ENCODE measurements at regions not wholly inside any gene's neighbourhood (a gene's known extent, or its start where the extent isn't known, plus 50 kb on each side); places are given as distances from the start of the nearest gene placed in this dataset.
"Not testable (repeated sequence)": the region's sequence is repeated elsewhere in the genome, so short reads cannot be mapped to it uniquely, and the experiment has no call there.

DNA sequence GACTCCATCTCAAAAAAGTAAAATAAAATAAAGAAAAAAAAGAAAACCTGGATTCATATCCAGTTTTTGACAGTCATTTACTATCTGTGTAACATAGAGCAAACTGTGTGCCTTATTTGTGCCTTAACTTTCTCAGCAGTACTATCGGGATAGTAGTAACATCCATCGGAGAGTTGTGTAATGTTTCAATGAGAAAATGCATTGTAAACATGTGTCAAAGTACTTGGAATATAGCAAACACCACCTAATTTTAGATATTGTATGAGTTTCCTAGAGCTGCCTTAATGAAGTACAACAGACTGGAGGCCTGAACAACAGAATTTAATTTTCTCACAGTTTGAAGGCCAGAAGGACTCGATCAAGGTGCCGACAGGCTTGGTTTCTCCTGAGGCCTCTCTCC, 81.3 kb upstream of the CDC42EP3 start:
- H3K36me3 ChIP-seq = no peaks in the 10 kb centered on the region
- no peaks in the 10 kb centered on the region for H3K9me3 ChIP-seq
- no peak for DNase-seq
- intact Hi-C loops (cut with DNase I) = no loop called here
- H3K27ac ChIP-seq = no peak overlapping the region
- 92 to 94% (median 93%) methylated on average over 3 to 4 of the region's 4 CpGs for WGBS, 3 donors
- H3K4me1 ChIP-seq (ENCODE audit: insufficient read depth) = no peaks in the 10 kb centered on the region
- no peaks in the 10 kb centered on the region for H3K27me3 ChIP-seq
- TF ChIP-seq POLR2A (IDR thresholded peaks at IDR 0.05) = no peak
- TF ChIP-seq, protein P1, sequence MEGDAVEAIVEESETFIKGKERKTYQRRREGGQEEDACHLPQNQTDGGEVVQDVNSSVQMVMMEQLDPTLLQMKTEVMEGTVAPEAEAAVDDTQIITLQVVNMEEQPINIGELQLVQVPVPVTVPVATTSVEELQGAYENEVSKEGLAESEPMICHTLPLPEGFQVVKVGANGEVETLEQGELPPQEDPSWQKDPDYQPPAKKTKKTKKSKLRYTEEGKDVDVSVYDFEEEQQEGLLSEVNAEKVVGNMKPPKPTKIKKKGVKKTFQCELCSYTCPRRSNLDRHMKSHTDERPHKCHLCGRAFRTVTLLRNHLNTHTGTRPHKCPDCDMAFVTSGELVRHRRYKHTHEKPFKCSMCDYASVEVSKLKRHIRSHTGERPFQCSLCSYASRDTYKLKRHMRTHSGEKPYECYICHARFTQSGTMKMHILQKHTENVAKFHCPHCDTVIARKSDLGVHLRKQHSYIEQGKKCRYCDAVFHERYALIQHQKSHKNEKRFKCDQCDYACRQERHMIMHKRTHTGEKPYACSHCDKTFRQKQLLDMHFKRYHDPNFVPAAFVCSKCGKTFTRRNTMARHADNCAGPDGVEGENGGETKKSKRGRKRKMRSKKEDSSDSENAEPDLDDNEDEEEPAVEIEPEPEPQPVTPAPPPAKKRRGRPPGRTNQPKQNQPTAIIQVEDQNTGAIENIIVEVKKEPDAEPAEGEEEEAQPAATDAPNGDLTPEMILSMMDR (IDR thresholded peaks at IDR 0.05) = no peak
- TF ChIP-seq EP300 (IDR thresholded peaks at IDR 0.05) = no peak
- no peak overlapping the region for H3K4me3 ChIP-seq

DNA sequence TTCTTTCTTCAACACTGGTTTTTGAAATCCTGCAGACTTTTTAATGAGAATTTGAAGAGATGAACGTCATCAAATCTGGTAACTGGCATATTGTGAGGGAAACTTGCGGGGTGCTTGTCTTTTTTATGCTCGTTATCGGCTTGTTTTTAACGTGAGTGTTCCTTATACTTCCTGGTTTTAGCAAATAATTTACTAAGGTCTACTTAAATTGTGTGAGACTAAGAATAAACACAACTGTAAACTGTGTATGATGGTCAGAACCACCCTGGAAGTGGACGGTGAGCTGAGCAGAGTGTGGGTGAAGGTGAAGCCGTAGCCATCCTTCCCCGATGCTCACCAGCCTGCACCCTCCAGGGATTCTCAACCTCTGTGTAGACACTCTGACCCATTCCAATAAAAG, 82.3 kb upstream of the CDC42EP3 start:
- H3K4me3 ChIP-seq = no peak overlapping the region
- H3K27ac ChIP-seq = no peak overlapping the region
- H3K9me3 ChIP-seq = no peaks in the 10 kb centered on the region
- no peaks in the 10 kb centered on the region for H3K36me3 ChIP-seq
- no peaks in the 10 kb centered on the region for H3K27me3 ChIP-seq
- TF ChIP-seq, protein P1 (IDR thresholded peaks at IDR 0.05) = no peak
- TF ChIP-seq POLR2A (IDR thresholded peaks at IDR 0.05) (no peak), EP300 (IDR thresholded peaks at IDR 0.05) (no peak)
- intact Hi-C loops (cut with DNase I) = no loop called here
- WGBS, 3 donors = 82 to 96% (median 94%) methylated on average over 8 of the region's 8 CpGs
- no peak for DNase-seq
- no peaks in the 10 kb centered on the region for H3K4me1 ChIP-seq (ENCODE audit: insufficient read depth)

DNA sequence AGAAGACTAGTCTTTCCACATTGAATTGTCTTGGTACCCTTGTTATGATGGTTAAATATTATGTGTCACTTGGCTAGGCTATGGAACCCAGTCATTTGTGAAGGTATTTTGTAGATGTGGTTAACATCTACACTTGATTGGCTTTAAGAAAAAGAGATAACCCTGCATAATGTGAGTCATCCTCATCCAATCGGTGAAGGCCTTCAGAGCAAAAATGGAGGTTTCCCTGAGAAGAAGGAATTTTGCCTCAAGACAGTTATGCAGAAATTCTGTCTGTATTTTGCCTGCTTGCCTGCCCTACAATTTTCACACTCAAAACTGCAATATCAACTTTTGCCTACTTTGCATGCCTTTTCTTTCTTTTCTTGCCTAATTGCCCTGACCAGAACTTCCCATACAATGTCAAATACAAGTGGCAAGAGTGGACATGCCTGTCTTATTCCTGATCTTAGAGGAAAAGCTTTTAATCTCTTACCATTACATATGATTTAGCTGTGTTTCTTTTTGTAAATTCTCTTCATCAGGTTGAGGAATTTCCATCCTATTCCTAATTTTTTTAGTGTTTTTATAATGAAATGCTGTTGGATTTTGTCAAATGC, 84.6 kb upstream of the CDC42EP3 start:
- H3K36me3 ChIP-seq; H3K27ac ChIP-seq; intact Hi-C loops (cut with DNase I); H3K27me3 ChIP-seq; DNase-seq; H3K4me3 ChIP-seq; H3K4me1 ChIP-seq (ENCODE audit: insufficient read depth); H3K9me3 ChIP-seq: not testable (repeated sequence)
- WGBS, 3 donors = 90 to 97% (median 92%) methylated on average over 1 of the region's 1 CpG

DNA sequence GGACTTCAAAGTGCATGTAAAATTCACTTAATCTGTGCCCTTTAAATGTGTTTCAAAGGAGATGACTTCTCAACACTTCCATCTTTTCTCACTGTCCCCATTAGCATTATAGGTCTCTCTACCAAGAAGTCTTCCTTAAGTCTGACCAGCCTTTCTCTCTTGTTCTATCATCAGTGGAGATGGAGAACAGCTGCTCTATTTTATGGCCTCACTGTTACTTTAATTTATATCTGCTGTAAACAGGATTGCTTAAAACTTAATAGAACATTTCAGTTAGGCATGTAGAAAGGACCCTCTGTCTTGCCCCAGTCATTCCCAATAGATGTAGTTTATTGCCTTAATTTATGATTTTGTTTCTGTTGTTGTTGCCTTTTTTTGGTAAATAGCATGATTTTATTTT, 86.0 kb upstream of the CDC42EP3 start:
- intact Hi-C loops (cut with DNase I); H3K4me3 ChIP-seq: not testable (repeated sequence)

DNA sequence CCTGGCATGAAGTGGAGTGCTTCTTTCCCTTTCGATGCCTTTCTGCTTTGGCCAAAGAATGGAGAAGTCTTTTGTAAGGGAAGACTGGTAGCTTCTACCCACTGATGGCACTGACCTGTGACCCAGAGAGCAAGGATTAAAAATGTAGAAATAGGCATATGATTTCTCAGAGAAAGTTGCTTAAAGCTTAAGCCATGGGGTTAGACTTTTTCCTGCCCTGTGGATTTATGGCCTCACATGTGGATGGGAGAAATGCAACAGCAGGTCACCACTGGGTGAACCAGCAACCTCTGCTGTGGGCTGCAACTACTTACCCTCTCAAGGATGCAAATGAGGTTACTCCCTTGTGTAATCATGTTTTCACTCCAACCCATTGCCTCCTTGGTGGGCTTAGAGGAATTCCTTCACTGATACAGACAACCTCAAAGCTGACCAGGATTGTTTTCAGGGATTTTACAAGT, 86.7 kb upstream of the CDC42EP3 start:
- H3K36me3 ChIP-seq; DNase-seq; intact Hi-C loops (cut with DNase I); H3K9me3 ChIP-seq; H3K4me3 ChIP-seq; H3K4me1 ChIP-seq (ENCODE audit: insufficient read depth); H3K27me3 ChIP-seq; H3K27ac ChIP-seq: not testable (repeated sequence)
- WGBS, 3 donors = 53 to 90% (median 83%) methylated on average over 1 of the region's 1 CpG

More for the DNA sequence above, 86.0 kb upstream of the CDC42EP3 start:
- H3K9me3 ChIP-seq; DNase-seq; H3K4me1 ChIP-seq (ENCODE audit: insufficient read depth); H3K36me3 ChIP-seq; H3K27me3 ChIP-seq; H3K27ac ChIP-seq: not testable (repeated sequence)

DNA sequence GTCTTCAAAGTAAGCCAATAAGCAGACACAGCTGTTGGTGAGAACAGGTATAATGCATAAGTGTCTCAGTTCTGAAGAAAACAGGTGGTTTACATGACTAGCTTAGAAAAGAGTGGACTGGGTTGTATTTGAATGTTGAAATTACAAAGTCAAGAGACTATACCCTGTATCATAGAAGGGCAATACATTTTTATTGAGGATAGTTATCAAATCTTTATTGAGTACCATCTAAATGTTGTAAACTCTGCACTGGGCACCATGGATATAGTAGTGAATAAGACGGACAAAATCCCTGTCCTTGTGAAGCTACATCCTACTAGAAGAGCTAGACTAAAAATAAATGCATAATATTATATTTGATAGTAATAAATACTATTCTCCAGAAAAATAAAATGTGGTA, 88.5 kb upstream of the CDC42EP3 start:
- H3K27ac ChIP-seq; H3K27me3 ChIP-seq; H3K9me3 ChIP-seq; H3K4me3 ChIP-seq; intact Hi-C loops (cut with DNase I); H3K36me3 ChIP-seq; DNase-seq; H3K4me1 ChIP-seq (ENCODE audit: insufficient read depth): not testable (repeated sequence)
- 98 to 99% (median 98%) methylated on average over 1 of the region's 1 CpG for WGBS, 3 donors

DNA sequence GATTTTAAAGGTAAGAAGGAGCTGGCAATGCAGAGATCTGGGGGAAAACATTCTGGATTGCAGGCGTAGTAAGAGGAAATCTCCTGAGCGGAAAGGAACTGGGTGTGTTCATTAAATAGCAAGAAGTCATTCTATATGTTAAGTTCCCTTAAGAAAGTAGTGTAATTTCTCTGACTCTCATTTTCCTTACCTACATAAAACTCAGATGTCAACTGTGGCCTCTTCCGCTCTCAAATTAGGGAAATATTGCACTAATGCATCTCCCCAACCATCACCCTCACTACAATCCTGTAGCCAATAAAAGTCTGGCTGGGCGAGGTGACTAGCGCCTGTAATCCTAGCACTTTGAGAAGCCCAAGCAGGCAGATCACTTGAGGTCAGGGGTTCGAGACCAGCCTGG, 89.0 kb upstream of the CDC42EP3 start:
- 80 to 90% (median 90%) methylated on average over 6 of the region's 6 CpGs for WGBS, 3 donors
- TF ChIP-seq EP300 (IDR thresholded peaks at IDR 0.05) (no peak), POLR2A (IDR thresholded peaks at IDR 0.05) (no peak)
- TF ChIP-seq, protein P1 (IDR thresholded peaks at IDR 0.05) = no peak
- Histone ChIP-seq H3K9me3 (no peaks in the 10 kb centered on the region), H3K27ac (no peak overlapping the region), H3K27me3 (no peaks in the 10 kb centered on the region), H3K36me3 (no peaks in the 10 kb centered on the region), H3K4me1 (ENCODE audit: insufficient read depth) (peaks cover 3% of the 10 kb centered on the region), H3K4me3 (no peak overlapping the region)
- no peak for DNase-seq
- intact Hi-C loops (cut with DNase I) = no loop called here

DNA sequence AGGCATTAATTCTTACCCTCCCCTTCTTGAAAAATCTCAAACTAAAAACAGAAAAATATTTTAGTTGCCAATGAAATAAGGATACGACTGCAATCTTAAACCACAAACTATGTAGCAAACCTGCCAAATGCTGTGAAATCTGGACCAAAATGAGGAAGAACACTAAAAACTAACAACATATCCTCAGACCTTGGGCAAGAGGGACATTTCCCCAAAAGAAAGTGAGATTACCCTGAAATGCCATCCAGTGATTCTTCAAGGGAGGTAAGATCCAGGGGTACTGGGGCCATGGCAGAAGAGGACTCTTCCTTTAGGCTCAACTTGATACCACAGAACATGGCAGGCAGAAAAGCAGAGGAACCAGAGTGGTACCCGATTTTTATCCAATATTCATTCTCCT, 90.8 kb upstream of the CDC42EP3 start:
- H3K36me3 ChIP-seq; H3K27me3 ChIP-seq; H3K4me3 ChIP-seq; DNase-seq; H3K4me1 ChIP-seq (ENCODE audit: insufficient read depth); H3K9me3 ChIP-seq; intact Hi-C loops (cut with DNase I); H3K27ac ChIP-seq: not testable (repeated sequence)
- 35 to 49% (median 36%) methylated on average over 2 of the region's 2 CpGs for WGBS, 3 donors

Measured in ovary (tissue), 7 donors.